AG04449 (cell line): ENCODE measurements at regions not wholly inside any gene's neighbourhood (a gene's known extent, or its start where the extent isn't known, plus 50 kb on each side); places are given as distances from the start of the nearest gene placed in this dataset.

Experiments
- CTCF ChIA-PET: fragments of 350-600 bp; formaldehyde crosslinking; extraction: SDS; loops from one replicate; lab custom pipeline; 2021; ENCODE audit warnings: antibody characterized with exemption; lab: Yijun Ruan, JAX
- POLR2A ChIA-PET: fragments of 400-600, 350-600 bp; formaldehyde crosslinking; extraction: SDS; loops from one replicate; lab custom pipeline; 2020; ENCODE audit warnings: antibody characterized with exemption, inconsistent platforms; lab: Yijun Ruan, JAX
- DNase-seq: peaks from one replicate; pipeline ENCODE4 v3.0.0-alpha.2; 2010; ENCODE audit warnings: low read depth, low spot score
- H3K4me3 ChIP-seq: 2 replicates; pipeline ENCODE4 v1.5.1; 2011; ENCODE audit warnings: low read depth, mild to moderate bottlenecking, control low read depth, low read length
- TF ChIP-seq, protein P1 (sequence below): IDR thresholded peaks from one replicate; pipeline ENCODE4 v1.5.1; 2011; ENCODE audit warnings: mild to moderate bottlenecking, moderate library complexity, low read length, control low read depth, inconsistent platforms; ENCODE audit not compliant: insufficient read depth; ENCODE audit errors: missing control alignments

DNA sequence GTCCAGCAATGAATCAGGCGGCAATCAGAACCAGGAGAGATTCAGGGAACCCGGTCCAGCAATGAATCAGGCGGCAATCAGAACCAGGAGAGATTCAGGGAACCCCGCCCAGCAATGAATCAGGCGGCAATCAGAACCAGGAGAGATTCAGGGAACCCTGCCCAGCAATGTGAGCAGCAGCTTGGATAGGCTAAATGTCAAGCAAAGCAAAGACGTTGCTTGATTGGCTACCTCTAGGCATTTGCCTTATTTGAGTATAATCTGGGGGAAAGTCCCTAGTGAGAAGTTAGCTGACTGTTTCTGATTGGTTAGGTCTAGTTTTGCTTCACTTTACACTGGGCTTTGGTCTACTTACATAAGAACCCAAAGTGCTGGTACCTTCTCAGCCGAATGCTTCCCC, 1212.2 kb upstream of the TENM3 start:
- DNase-seq = no peak
- CTCF ChIA-PET = no interaction called here
- POLR2A ChIA-PET = no interaction called here
- TF ChIP-seq, protein P1, sequence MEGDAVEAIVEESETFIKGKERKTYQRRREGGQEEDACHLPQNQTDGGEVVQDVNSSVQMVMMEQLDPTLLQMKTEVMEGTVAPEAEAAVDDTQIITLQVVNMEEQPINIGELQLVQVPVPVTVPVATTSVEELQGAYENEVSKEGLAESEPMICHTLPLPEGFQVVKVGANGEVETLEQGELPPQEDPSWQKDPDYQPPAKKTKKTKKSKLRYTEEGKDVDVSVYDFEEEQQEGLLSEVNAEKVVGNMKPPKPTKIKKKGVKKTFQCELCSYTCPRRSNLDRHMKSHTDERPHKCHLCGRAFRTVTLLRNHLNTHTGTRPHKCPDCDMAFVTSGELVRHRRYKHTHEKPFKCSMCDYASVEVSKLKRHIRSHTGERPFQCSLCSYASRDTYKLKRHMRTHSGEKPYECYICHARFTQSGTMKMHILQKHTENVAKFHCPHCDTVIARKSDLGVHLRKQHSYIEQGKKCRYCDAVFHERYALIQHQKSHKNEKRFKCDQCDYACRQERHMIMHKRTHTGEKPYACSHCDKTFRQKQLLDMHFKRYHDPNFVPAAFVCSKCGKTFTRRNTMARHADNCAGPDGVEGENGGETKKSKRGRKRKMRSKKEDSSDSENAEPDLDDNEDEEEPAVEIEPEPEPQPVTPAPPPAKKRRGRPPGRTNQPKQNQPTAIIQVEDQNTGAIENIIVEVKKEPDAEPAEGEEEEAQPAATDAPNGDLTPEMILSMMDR = no peak
- H3K4me3 ChIP-seq = no peak overlapping the region

DNA sequence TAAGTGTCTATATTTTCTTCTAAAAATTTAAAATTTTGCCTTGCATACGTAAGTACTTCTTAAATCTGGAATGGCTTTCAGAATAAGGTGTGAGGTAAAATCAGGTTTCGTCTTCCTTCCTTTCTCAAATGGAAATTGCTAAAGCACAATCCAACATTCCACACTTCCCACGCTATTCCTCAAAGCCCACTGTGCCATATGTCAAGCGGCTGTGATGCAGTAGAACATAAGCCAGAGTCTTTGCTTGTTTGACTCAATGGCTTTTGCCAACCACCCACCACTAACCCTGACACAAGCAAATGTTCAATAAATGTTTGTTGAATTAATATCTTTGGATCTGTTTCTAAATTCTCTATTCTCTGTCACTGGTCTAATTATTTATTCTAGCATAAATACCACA, 1199.7 kb upstream of the TENM3 start:
- TF ChIP-seq, protein P1 = no peak
- POLR2A ChIA-PET = no interaction called here
- CTCF ChIA-PET = no interaction called here
- no peak overlapping the region for H3K4me3 ChIP-seq
- no peak for DNase-seq

DNA sequence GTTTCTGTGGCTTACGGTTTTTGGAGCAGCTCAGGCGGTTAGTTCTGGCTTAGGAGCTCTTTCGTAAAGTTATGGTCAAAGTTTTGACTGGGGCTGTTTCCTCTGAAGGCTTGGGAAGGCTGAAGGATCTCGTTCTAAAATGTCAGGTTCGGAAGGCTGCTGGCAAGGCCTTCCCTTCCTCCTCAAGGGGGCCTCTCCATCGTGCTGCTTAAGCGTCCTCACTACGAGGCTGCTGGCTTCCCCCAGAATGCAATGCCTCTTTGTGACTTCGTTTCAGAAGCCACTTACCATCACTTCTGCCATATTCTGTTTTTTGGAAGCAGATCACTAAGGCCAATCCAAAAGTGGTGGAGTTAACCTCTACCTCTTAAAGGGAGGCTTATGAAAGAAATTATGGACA, 1196.4 kb upstream of the TENM3 start:
- H3K4me3 ChIP-seq = no peak overlapping the region
- no peak for DNase-seq
- POLR2A ChIA-PET = no interaction called here
- CTCF ChIA-PET = no interaction called here
- TF ChIP-seq, protein P1 = no peak

DNA sequence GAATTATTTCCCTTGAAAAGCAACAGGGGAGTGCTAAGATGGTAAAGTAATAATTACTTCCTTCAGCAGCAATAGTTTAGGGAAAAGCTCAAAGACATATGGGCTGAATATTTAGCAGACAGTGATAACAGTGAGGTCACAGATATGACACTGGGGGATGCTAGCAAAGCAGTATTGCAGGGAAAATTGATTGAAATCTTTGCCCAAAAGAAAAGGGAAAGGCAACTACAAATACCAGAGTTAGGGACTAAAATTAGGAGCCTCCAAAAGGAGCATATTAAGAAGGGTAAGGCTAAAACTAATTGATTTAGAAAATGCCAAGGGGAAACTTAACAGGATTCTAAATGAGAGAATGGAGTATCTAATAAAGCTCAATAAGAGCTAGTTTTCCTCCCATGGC, 1191.3 kb upstream of the TENM3 start:
- no peak for DNase-seq
- CTCF ChIA-PET = no interaction called here
- TF ChIP-seq, protein P1 = no peak

DNA sequence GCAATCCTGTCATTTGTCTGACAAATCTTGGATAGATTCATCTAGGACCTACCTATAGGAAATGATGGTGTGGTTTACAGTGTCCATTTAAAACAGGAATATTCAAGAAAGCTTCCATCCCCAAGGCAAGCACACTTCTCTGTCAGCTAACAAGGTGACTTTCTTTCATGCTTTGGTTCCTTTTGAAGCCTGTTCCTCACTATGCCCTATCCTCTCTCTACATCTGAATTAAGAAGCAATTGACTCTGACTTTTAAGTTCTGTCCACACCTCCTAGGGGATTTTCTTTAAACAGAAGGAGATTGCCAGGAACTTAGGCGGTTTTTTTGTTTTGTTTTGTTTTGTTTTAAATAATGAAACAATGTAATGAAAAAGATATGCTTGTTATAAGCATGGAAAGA, 1181.4 kb upstream of the TENM3 start:
- DNase-seq = no peak
- TF ChIP-seq, protein P1 = no peak
- CTCF ChIA-PET = no interaction called here
- H3K4me3 ChIP-seq = no peak overlapping the region
- POLR2A ChIA-PET = no interaction called here

More for the DNA sequence above, 1191.3 kb upstream of the TENM3 start:
- no peak overlapping the region for H3K4me3 ChIP-seq
- POLR2A ChIA-PET = no interaction called here

DNA sequence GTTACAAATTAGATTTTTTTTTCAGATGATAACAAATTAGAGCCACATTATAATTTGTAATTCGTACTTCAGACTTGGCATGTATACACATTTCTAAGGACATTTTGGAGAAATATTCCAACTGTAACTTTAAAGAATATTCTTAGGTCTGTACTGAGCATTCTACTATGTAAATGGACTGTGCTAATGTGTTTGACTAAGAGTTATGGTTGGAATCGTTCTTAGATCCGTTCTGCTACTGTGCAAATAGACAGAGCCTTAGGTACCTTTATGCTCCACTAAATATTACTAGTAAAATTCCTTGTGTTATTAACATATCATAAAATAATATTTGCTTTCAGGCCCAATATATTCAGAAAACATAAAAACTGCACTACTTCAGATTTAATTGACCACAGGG, 1180.0 kb upstream of the TENM3 start:
- ChIA-PET CTCF (no interaction called here), POLR2A (no interaction called here)

More for the DNA sequence above, 1180.0 kb upstream of the TENM3 start:
- TF ChIP-seq, protein P1 = no peak
- H3K4me3 ChIP-seq = no peak overlapping the region
- no peak for DNase-seq
